ENCODE measurements at regions not wholly inside any gene's neighbourhood (a gene's known extent, or its start where the extent isn't known, plus 50 kb on each side); places are given as distances from the start of the nearest gene placed in this dataset.
A peak's percentile ranks its signal among the peaks of the same experiment; 100 is the strongest.
"Not testable (repeated sequence)": the region's sequence is repeated elsewhere in the genome, so short reads cannot be mapped to it uniquely, and the experiment has no call there.

- DNase-seq (ENCODE audit: low read depth, low spot score), result no peak
Observed at GRCh38 chr19:28170066-28170465, 1042.9 kb downstream of the UQCRFS1 start.

- peak; percentile 45 for DNase-seq (ENCODE audit: low read depth, low spot score)
Observed at GRCh38 chr19:28169168-28169887, 1043.6 kb downstream of the UQCRFS1 start.

GRCh38 chr19:28168557-28168956 is 1044.4 kb downstream of the UQCRFS1 start:
- DNase-seq (ENCODE audit: low read depth, low spot score), result peak; percentile 85

- DNase-seq (ENCODE audit: low read depth, low spot score), result no peak
Observed at GRCh38 chr19:28166025-28166424, 1046.9 kb downstream of the UQCRFS1 start.

GRCh38 chr19:28164214-28164613 is 1048.7 kb downstream of the UQCRFS1 start:
- DNase-seq (ENCODE audit: low read depth, low spot score), result no peak

GRCh38 chr19:28159065-28159464 is 1053.9 kb downstream of the UQCRFS1 start:
- DNase-seq (ENCODE audit: low read depth, low spot score), result no peak

- DNase-seq (ENCODE audit: low read depth, low spot score), result no peak
Observed at GRCh38 chr19:28155265-28155664, 1057.7 kb downstream of the UQCRFS1 start.

- no peak for DNase-seq (ENCODE audit: low read depth, low spot score)
Observed at GRCh38 chr19:28154077-28154476, 1058.9 kb downstream of the UQCRFS1 start.

GRCh38 chr19:28153123-28153522 is 1059.8 kb downstream of the UQCRFS1 start:
- DNase-seq (ENCODE audit: low read depth, low spot score), result no peak

GRCh38 chr19:28152195-28152594 is 1060.8 kb downstream of the UQCRFS1 start:
- DNase-seq (ENCODE audit: low read depth, low spot score), result no peak

GRCh38 chr19:28150129-28150528 is 1062.8 kb downstream of the UQCRFS1 start:
- DNase-seq (ENCODE audit: low read depth, low spot score), result no peak

GRCh38 chr19:28148554-28148953 is 1064.4 kb downstream of the UQCRFS1 start:
- no peak for DNase-seq (ENCODE audit: low read depth, low spot score)

GRCh38 chr19:28142258-28142657 is 1070.7 kb downstream of the UQCRFS1 start:
- DNase-seq (ENCODE audit: low read depth, low spot score), result no peak

- no peak for DNase-seq (ENCODE audit: low read depth, low spot score)
Observed at GRCh38 chr19:28140201-28140600, 1072.8 kb downstream of the UQCRFS1 start.

GRCh38 chr19:28137772-28138171 is 1075.2 kb downstream of the UQCRFS1 start:
- no peak for DNase-seq (ENCODE audit: low read depth, low spot score)

- DNase-seq (ENCODE audit: low read depth, low spot score), result no peak
Observed at GRCh38 chr19:28136796-28137195, 1076.2 kb downstream of the UQCRFS1 start.

- no peak for DNase-seq (ENCODE audit: low read depth, low spot score)
Observed at GRCh38 chr19:28135825-28136224, 1077.1 kb downstream of the UQCRFS1 start.

- no peak for DNase-seq (ENCODE audit: low read depth, low spot score)
Observed at GRCh38 chr19:28134311-28134710, 1078.6 kb downstream of the UQCRFS1 start.

GRCh38 chr19:28130881-28131280 is 1082.1 kb downstream of the UQCRFS1 start:
- not testable (repeated sequence) for DNase-seq (ENCODE audit: low read depth, low spot score)

- DNase-seq (ENCODE audit: low read depth, low spot score), result no peak
Observed at GRCh38 chr19:28130066-28130511, 1082.9 kb downstream of the UQCRFS1 start.

- DNase-seq (ENCODE audit: low read depth, low spot score), result no peak
Observed at GRCh38 chr19:28128341-28128740, 1084.6 kb downstream of the UQCRFS1 start.

GRCh38 chr19:28126135-28126898 is 1086.6 kb downstream of the UQCRFS1 start:
- no peak for DNase-seq (ENCODE audit: low read depth, low spot score)

GRCh38 chr19:28122734-28123133 is 1090.2 kb downstream of the UQCRFS1 start:
- DNase-seq (ENCODE audit: low read depth, low spot score), result no peak

Data from iPS DF 19.7 (cell line).